ENCODE measurements at regions not wholly inside any gene's neighbourhood (a gene's known extent, or its start where the extent isn't known, plus 50 kb on each side); places are given as distances from the start of the nearest gene placed in this dataset.
"Not testable (repeated sequence)": the region's sequence is repeated elsewhere in the genome, so short reads cannot be mapped to it uniquely, and the experiment has no call there.

DNA sequence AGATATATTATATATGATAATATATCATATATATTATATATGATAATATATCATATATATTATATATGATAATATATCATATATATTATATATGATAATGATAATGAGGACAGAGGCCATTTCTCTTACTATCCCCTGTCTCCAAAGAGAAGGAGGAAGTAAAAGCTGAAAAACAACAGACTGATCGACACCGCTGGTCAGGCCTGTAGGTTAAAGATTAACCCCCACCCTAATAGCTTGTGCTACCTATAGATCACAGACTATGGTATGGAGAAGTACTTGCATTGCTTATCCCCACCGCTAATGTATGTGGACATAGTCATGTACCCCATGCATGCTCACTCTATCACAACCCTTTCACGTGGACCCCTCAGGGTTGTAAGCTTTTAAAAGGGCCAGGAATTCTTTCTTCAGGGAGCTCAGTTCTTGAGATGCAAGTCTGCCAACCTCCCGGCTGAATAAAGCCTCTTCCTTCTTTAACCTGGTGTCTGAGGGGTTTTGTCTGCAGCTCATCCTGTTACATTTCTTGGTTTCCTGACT lies 786.1 kb upstream of the TMEM132C start:
- no peak for DNase-seq

DNA sequence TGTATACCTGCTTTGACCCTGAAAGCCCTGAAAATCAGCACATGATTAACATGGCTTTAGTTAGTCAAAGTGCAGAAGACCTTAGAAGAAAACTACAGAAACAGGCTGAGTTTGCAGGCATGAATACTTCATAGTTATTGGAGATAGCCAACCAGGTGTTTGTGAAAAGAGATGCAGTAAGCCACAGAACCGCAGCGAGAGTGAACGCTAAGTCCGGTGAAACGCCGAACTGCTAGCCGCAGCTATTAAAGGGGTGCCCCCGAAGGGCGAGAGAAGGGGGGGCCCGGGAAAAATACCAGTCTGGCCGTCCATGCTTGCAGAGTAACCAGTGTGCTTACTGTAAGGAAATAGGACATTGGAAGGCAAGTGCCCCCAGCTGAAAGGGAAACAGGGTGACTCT lies 784.0 kb upstream of the TMEM132C start:
- DNase-seq, result no peak

DNA sequence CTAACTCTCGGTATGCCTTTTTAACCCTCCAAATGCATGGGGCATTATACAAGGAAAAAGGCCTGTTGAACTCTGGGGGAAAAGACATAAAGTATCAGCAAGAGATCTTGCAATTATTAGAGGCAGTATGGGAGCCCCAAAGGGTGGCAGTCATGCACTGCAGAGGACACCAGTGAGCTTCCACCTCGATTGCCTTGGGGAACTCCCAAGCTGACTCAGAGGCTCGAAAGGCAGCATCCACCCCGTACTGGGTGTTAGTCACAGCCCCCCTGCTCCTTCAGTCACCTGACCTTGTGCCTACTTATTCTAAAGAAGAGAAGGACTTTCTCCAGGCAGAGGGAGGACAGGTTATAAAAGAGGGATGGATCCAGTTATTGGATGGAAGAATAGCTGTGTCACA lies 781.4 kb upstream of the TMEM132C start:
- DNase-seq, result no peak

DNA sequence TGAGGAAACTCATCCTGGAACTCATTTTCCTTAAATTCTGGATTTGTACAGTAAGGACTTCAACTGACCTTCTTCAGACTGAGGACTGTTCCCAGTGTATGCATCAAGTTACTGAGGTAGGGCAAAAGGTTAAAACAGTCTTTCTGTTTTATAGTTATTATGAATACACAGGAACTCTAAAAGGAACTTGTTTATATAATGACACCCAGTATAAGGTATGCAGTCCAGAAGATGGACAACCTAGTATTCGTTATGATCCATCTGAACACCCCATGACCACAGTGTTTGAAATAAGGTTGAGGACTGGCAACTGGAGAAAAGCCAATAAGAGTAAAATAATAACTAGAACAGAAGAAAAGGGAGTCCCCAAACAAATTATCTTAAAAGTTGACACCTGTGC lies 779.9 kb upstream of the TMEM132C start:
- DNase-seq, result no peak

DNA sequence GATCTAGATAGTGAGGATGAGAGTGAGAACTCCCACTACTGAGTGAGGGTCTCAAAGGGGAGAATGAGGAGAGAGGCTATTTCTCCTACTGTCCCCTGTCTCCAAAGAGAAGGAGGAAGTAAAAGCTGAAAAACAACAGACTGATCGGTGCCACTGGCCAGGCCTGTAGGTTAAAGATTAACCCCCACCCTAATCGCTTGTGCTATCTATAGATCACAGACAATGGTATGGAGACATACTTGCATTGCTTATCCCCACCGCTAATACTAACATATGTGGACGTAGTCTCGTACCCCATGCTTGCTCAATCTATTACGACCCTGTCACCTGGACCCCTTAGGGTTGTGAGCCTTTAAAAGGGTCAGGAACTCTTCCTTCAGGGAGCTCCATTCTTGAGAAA lies 777.9 kb upstream of the TMEM132C start:
- DNase-seq, result no peak

DNA sequence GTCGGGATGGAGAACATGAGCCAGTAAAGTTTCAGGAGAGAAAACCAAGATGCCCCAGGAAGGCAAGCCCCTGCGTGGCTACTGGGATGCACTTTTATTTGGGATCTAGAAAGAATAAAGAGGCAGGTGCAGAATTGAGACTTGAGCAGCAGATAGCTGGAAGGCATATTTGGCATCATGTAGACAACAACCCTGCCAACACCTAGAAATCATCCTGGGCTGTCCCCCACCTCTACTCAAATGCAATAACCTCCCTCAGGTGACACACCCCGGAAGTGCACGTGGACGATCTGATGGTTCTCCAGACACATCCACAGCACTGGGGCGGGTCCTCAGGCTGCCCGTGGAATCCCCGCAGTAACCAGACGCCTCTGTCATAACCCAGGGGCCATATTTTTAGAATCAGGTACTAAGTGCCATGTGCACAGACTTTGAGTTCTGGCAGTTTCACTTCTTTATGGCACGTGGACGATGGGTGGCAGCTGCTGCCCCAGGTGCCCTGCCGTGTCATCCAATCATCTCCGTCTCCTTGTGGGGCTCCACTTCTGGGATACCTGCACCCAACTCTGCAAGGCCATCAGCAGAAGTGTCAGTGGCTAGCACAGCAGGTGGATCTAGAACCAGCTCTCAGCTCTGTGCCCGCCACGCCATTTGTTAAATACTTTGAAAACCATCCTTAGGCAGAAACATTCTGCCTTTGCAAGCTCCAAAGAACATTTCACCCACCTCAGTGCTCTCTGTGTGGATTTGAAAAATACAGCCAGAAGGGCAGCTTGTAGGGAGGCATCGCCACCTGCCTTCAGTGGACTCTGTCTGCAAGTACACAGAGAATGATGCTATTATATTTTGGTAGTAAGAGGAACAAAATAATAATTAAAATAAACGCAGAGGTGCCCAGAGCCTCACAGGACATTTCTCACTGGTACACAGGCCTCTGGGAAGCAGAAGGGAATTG lies 771.7 kb upstream of the TMEM132C start:
- DNase-seq, result no peak

DNA sequence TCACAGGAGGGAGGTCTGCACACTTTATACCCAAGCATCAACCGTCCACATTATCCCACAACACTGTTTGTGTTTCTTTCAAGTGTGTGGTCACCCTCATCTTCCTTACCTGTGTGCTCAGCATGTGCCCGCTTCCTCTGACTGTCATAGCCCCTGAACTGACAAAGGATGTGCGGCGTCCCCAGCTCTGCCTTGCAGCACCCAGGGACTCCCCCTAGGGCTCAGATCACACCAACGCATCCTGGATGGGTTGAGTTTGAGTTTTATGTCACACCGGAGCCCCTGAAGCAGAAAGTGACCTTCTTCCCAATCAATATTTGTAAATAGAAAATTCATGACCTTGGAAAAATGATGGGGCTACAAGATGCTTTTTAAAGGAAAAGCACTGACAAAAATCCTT lies 770.7 kb upstream of the TMEM132C start:
- DNase-seq, result no peak

DNA sequence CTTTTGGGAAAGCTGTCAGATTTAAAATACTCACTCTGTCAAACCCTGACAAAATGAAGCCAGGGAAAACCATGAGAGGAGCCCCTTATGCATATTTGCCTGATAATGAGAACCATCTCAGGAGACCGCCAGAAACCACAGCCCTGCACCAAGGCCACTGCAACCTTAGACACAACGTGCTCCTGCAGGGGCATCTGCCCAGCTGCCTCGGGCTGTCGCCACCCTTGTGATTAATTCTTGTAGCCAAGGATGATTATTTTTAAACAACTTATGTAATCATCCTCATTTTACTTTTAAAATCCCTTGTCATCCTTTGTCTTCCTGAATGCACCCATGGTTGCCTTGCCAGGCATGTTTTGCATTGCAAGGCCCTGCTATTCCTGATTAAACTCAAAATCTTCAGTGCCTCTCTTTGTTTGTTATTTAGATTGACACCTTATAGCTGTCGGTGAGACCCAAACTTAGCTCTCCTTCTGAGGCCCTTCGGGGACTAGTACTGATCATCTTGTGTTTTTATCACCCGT lies 766.4 kb upstream of the TMEM132C start:
- no peak for DNase-seq

DNA sequence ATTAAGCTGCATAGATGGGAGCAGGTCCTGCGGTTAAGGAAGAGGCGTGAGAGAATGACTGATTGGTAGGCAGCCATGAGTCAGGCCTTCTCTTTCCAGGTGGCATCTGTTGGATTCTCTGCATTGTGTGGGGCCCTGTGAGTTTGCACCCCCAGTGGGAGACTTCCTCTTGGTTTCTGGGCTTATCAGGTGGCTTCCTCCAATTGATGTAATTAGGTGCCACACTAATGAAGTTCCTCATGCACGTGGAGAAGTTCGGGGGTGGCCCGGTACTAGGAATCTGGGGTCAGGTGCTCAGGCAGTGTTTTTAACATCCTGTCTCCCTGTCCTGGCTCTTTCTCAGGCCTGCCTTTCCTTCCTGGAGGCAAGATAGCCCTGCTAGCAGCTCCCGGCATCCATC lies 765.1 kb upstream of the TMEM132C start:
- no peak for DNase-seq

DNA sequence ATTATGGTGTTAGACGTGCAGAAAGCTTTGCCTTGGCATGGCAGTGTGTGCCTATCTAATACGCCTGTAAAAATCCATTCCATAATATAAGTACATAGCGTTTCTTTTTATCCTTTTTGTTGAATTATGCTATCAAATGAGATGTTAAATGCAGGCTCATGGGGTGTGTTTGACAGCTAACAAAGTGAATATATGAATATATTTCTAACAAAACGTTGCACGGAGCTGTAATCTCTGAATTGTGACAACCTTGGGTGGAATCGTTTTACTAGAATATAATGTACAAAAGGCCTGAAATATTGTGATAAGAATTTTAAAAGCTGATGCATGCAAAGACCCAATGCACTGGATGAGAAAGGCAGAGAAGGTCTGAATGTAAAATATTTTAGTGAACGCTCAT lies 763.7 kb upstream of the TMEM132C start:
- no peak for DNase-seq

DNA sequence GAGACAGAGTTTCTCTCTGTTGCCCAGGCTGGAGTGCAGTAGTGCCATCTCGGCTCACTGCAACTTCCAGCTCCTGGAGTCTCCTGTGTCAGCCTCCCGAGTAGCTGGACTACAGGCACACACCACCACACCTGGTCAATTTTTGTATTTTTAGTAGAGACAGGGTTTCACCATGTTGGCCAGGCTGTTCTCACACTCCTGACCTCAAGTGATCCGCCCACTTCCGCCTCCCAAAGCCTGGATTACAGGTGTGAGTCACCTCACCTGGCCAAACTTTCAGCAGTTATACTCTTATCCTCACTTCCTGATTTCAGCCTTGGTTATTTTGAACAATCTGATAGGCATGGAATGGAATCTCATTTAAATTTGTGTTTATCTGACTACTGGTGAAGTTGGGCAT lies 763.0 kb upstream of the TMEM132C start:
- DNase-seq, result not testable (repeated sequence)

DNA sequence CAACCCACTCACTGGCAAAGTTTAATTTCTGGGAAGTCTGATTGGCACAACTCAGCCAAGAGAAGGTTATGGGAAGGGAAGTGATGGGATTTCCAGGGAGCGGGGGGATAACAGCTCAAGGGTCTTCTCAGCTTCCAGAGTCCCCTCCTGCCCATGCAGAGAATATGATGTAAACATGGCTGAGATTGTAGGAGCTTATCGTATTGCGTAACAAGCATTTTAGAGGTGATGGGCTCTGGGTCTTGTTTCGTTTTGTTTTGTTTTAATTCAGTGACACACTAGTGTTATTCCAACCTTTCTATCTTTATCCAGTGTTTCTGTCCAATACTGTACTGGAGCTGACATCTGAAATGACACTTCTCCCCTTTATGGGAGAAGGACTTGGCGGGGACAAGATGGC lies 762.1 kb upstream of the TMEM132C start:
- DNase-seq, result no peak

DNA sequence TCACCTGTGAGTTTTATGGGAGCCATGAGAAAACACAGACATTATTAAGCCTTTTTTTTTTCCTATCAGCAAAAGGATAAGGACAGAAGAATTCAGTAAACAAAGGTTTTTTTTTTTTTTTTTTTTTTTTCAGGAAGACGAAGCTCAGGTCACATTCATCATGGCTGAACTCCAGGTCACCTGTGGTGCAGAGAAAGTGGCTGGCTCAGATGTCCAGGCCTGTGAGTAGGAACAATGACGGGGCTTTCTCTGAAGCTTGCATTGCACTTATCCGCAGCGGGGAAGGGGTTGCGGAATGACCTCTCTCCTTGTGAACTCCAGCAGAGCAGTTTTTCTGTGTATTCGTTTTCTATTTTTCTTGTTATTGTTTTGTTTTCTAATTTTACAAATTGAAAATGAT lies 759.6 kb upstream of the TMEM132C start:
- DNase-seq, result no peak

DNA sequence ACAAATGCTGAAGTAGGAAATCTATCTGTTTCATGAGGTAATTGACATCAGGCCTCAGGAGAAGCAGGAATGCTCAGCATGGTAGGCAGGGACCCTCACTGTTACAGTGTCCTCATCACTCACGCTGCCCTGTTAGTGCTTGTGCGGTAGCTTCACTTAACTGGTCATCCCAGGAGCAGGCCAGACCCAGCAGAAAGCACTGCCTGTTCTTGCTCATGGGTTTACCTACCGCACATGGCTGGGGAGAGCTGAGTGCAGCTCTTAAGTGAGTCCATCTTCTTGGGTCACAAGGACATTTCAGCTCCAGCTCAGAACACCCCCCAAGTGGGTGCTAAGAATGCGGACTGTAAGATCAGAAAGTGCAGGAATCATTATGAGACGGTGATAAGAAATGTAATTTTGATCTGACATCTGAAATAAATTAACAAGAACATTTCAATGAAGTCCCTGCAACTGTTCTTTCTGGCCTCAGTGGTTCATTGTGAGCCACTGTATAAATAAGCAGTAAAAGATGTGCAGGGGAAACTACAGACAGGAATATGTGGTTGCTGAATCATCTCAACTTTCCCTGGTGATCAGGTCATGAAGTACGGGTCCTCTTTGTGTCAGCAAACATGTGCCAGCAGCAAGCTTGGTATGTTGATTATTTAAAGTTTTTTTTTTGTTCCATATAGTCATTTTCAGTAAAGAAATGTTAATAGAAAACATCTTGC lies 757.7 kb upstream of the TMEM132C start:
- DNase-seq, result no peak

DNA sequence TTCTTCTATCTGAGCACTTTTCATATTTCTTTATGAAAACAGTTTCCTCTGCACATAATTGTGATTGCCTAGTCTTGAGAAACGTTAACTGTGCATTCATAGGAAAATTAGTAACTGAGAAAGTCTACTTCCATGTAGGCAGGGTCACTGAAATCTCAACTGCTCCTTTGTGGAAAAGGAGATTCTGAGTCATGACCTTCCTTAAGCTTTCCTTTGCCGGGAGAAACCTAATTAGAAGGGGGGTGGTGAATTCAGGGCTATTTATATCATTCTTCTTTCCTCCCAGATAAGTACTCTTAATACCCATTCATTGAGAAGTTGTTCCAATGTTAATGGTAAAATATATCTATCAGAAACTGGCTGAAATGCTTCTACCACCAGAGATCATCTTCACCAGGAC lies 751.0 kb upstream of the TMEM132C start:
- no peak for DNase-seq

DNA sequence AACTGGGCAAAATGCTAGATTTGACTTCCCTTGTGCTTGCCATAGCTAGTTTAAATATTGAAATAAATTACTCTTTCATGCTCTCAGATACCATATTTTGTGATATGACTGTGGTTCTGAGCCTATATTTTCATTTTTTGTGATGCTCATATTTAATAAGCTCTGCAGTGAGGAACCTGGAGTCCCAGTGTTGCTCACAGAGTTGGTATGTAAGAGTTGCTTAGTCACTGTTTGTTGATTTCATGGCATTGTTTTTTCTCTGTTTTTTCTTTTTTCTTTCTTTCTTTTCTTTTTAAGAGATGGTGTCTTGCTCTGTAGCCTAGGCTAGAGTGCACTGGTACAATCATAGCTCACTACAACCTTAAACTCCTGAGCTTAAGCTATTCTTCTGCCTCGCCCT lies 750.5 kb upstream of the TMEM132C start:
- DNase-seq, result no peak

DNA sequence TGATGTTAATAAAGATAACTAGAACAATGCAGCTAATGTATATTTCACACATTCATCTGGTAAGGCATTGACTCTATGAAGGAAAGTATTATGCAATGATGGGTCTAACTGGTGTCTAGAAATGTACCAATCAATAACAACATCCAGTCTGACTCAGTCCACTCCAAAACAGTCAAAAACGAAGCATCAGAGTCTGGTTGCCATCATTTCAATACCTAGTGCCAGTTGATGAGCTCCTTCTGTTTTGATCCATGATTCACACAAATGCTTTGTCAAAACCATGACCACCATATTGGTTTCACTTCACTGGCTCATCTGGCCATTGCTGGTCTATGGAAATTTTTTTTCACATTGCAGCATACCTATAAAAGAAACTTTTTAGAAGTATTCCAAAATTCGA lies 747.2 kb upstream of the TMEM132C start:
- DNase-seq, result no peak

DNA sequence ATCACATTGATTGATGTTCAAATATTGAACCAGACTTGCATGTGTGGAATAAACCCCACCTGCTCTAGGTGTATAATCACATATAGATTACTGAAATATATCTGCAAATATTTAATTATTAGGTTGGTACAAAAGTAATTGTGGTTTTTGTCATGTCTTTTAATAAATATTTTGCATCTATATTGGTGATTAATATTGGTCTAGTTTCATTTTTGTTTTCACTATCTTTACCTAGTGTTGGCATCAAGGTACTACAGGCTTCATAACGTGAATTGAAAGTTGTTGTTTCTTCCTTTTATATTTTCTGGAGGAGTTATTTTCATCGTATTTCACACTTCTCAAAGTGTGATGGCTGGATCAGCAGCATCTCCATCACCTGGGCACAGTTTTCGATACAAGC lies 740.0 kb upstream of the TMEM132C start:
- no peak for DNase-seq

DNA sequence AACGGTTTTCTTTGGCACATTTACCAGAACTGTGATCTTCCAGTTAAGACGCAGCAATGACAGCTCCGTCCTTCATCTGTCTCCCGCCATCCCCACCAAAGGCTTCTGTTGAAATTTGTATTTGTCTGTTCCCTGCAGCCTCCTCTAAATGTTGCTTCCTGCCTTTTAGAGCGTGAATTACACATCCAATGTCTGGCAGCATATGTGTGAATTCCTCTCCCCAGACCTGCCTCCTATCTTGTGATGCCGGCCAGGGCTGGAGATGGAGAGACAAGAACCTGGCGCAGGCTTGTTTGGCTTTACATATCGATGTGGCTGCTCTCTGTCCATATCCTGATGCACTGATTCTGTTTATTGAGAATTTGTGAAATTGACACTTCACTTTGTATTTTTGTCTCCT lies 738.4 kb upstream of the TMEM132C start:
- no peak for DNase-seq

DNA sequence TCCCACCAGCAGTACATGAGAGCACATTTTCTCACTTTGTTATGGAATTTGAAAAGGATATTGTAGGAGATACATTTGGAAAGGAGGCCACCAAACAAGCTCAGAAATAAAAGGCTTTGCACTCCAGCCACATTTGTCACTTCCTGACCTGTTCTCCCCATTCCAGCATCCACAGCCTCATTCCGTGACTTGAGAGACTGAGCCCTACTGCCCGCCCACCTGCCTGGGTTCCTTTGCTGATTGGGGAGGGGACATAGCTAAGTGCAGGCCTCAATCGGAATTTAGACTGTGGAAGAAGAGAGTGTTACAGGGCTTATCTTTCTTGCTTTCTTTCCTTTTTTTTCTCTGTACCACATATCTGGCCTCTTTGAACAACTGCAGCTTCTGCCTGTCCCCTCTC lies 735.4 kb upstream of the TMEM132C start:
- no peak for DNase-seq

DNA sequence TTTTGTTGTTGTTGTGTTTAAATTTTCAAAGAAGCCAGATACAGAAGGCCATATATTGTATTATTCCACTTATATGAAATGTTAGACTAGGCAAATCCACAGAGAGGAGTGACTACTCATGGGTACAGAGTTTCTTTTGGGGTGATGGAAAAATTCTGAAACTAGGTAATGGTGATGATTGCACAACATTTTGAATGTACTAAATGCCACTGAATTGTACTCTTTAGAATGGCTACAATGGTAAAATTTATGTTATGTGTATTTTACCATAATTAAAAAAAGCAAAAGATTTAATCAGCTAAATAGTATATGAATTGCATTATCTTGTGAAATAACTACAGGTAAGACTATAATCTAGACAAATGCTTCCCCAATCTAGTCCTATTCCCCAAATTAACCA lies 733.6 kb upstream of the TMEM132C start:
- no peak for DNase-seq

DNA sequence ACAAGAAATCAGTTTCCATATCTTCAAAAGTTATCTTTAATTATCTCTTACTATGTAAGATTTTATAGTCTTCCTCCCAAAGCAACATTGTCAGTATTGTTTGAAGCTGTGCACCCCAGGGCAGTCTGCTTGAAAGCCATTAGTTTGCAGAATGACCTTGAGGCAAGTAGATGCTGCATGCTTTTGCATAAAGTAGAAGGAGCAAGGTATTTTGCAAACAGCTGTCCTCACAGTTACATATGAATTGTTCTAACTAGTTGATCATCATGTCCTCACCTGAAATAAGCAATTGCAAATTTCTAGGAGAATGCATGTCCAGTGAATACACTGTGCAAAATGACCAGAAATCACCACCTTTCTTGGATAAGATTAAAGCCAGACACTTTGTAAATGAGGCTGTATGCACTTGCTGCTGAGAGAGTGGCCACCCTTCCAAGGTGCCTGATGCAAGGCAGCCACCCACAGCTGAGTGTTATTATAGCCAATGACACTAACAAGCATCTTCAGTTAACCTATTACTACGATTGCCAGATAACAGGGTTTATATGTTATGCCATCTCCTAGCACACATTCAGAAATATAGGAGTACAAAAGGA lies 730.0 kb upstream of the TMEM132C start:
- no peak for DNase-seq

DNA sequence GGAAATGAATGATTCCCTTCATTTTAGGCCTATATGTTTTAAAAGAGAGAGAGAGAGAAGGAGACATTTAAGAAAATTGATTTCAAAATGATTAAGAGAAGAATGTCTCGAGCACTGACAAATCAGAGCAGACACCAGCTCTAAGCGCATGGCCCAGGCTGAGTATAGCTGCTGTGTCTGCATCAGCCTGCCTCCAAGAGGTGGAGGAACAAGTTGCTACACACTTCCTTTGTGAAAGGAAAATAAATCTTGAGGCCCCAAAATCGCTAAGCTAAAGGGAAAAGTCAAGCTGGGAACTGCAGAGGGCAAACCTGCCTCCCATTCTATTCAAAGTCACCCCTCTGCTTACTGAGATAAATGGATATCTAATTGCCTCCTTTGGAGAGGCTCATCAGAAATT lies 728.7 kb upstream of the TMEM132C start:
- no peak for DNase-seq
